Brain pericyte (primary cell): ENCODE measurements at regions not wholly inside any gene's neighbourhood (a gene's known extent, or its start where the extent isn't known, plus 50 kb on each side); places are given as distances from the start of the nearest gene placed in this dataset.
"Not testable (repeated sequence)": the region's sequence is repeated elsewhere in the genome, so short reads cannot be mapped to it uniquely, and the experiment has no call there.

Source experiments
- DNase-seq: peaks from one replicate; pipeline ENCODE4 v3.0.0-alpha.2; 2012; ENCODE audit warnings: low read depth, low spot score

GRCh38 chr6:30832864-30833263, 51.5 kb upstream of the DDR1 start:
- DNase-seq, result no peak

GRCh38 chr6:30830438-30830837, 53.9 kb upstream of the DDR1 start:
- DNase-seq, result no peak

- no peak for DNase-seq
These were observed 54.6 kb upstream of the DDR1 start for GRCh38 chr6:30829639-30830255.

GRCh38 chr6:30829033-30829432, 55.3 kb upstream of the DDR1 start:
- no peak for DNase-seq

- DNase-seq, result peak; percentile 60
These were observed 56.0 kb upstream of the DDR1 start for GRCh38 chr6:30828027-30828962.

- no peak for DNase-seq
These were observed 57.4 kb upstream of the DDR1 start for GRCh38 chr6:30826961-30827342.

- no peak for DNase-seq
These were observed 59.6 kb upstream of the DDR1 start for GRCh38 chr6:30824698-30825097.

- no peak for DNase-seq
These were observed 60.8 kb upstream of the DDR1 start for GRCh38 chr6:30823534-30823865.

- no peak for DNase-seq
These were observed 62.2 kb upstream of the DDR1 start for GRCh38 chr6:30821862-30822784.

GRCh38 chr6:30820193-30820592, 64.1 kb upstream of the DDR1 start:
- no peak for DNase-seq

- no peak for DNase-seq
These were observed 64.9 kb upstream of the DDR1 start for GRCh38 chr6:30819297-30819917.

GRCh38 chr6:30818391-30818841, 65.9 kb upstream of the DDR1 start:
- DNase-seq, result no peak

GRCh38 chr6:30816791-30817739, 67.3 kb upstream of the DDR1 start:
- DNase-seq, result no peak

- DNase-seq, result not testable (repeated sequence)
These were observed 68.0 kb upstream of the DDR1 start for GRCh38 chr6:30816296-30816695.

- not testable (repeated sequence) for DNase-seq
These were observed 69.1 kb upstream of the DDR1 start for GRCh38 chr6:30815041-30815742.

- DNase-seq, result no peak
These were observed 69.9 kb upstream of the DDR1 start for GRCh38 chr6:30814146-30815040.

GRCh38 chr6:30813631-30814145, 69.3 kb upstream of the IER3 start:
- DNase-seq, result no peak

- no peak for DNase-seq
These were observed 66.5 kb upstream of the IER3 start for GRCh38 chr6:30810813-30811339.
